GM12878 (cell line): ENCODE measurements at regions not wholly inside any gene's neighbourhood (a gene's known extent, or its start where the extent isn't known, plus 50 kb on each side); places are given as distances from the start of the nearest gene placed in this dataset.

Experiments used
- ATAC-seq: fragments of 200-7000 bp; cut with Tn5 transposase; 3 replicates; pipeline ENCODE4 v1.9.1; 2020; ENCODE audit warnings: mild to moderate bottlenecking, moderate library complexity
- BruUV-seq: library from RNA; stranded (reverse); fragments of 400-500 nt; replicated peaks from 2 replicates; lab custom pipeline; 2021; lab: Mats Ljungman, UMichigan
- CTCF ChIA-PET: fragments of 300-600 bp; sonication (Branson Sonifier 250); formaldehyde crosslinking; extraction: SDS; loops from one replicate; lab custom pipeline; 2021; ENCODE audit warnings: inconsistent platforms; lab: Yijun Ruan, JAX
- POLR2A ChIA-PET: fragments of 350-600 bp; formaldehyde crosslinking; extraction: SDS; loops from one replicate; lab custom pipeline; 2021; ENCODE audit warnings: inconsistent platforms; lab: Charles Lee
- RAD21 ChIA-PET: fragments of 300-600 bp; sonication (Branson Sonifier 250); formaldehyde crosslinking; loops from one replicate; lab custom pipeline; 2023; ENCODE audit warnings: antibody characterized with exemption; ENCODE audit not compliant: unreplicated experiment; lab: Charles Lee
- SMC1A ChIA-PET: fragments of 300-600 bp; sonication (Branson Sonifier 250); formaldehyde crosslinking; loops from one replicate; lab custom pipeline; 2023; ENCODE audit not compliant: unreplicated experiment, uncharacterized antibody; lab: Charles Lee
- DNase-seq: peaks from one replicate; pipeline ENCODE4 v3.0.0-alpha.2; 2011; ENCODE audit warnings: low read depth, low spot score
- FAIRE-seq: peaks from 3 replicates; lab custom pipeline; 2011; peaks lifted over from hg19 to GRCh38; lab: Jason Lieb, UNC
- H2AFZ ChIP-seq: 2 replicates; pipeline ENCODE4 v1.6.0; 2011; ENCODE audit warnings: low read depth, low read length, control low read depth; ENCODE audit not compliant: control insufficient read depth
- H3K27ac ChIP-seq: 2 replicates; pipeline ENCODE4 v1.5.1; 2011; ENCODE audit warnings: control low read depth; ENCODE audit not compliant: control insufficient read depth, insufficient read depth
- H3K27me3 ChIP-seq, 2 experiments: replicated peaks in 1 of 2; 2 replicates each; pipeline versions ENCODE4 v1.6.0 to v1.6.1; 2011; ENCODE audit warnings: low read length in 1 of 2; ENCODE audit not compliant: control insufficient read depth in 2 of 2, insufficient read depth in 2 of 2
- H3K36me3 ChIP-seq, 2 experiments: 2 replicates each; pipeline ENCODE4 v1.5.1; 2011; ENCODE audit warnings: low read length in 1 of 2; ENCODE audit not compliant: control insufficient read depth in 2 of 2, insufficient read depth in 2 of 2
- H3K4me1 ChIP-seq: 2 replicates; pipeline ENCODE4 v1.6.1; 2011; ENCODE audit warnings: mild to moderate bottlenecking, low read length, moderate library complexity, mixed read lengths; ENCODE audit not compliant: control insufficient read depth, insufficient read depth
- H3K4me2 ChIP-seq: 2 replicates; pipeline ENCODE4 v1.6.0; 2011; ENCODE audit warnings: control low read depth; ENCODE audit not compliant: control insufficient read depth, insufficient read depth
- H3K4me3 ChIP-seq: fragments of 200-600 bp; sonication (generic); 2 replicates; pipeline ENCODE4 v1.5.1; 2016
- H3K79me2 ChIP-seq: 2 replicates; pipeline ENCODE4 v1.6.0; 2011; ENCODE audit warnings: low read length; ENCODE audit not compliant: control insufficient read depth, insufficient read depth
- H3K9ac ChIP-seq: 2 replicates; pipeline ENCODE4 v1.8.0; 2011; ENCODE audit warnings: low read length, control low read depth, mixed read lengths; ENCODE audit not compliant: control insufficient read depth, insufficient read depth
- H3K9me3 ChIP-seq: replicated peaks from 3 replicates; pipeline ENCODE4 v1.5.1; 2011; ENCODE audit warnings: mild to moderate bottlenecking, low read length; ENCODE audit not compliant: control insufficient read depth, insufficient read depth
- H4K20me1 ChIP-seq: 2 replicates; pipeline ENCODE4 v1.6.0; 2011; ENCODE audit not compliant: control insufficient read depth, insufficient read depth
- ATF7 ChIP-seq: fragments of 450-650 bp; IDR thresholded peaks from 2 replicates; pipeline ENCODE4 v1.6.1; 2016; ENCODE audit warnings: low read depth, mild to moderate bottlenecking
- CHD2 ChIP-seq: IDR thresholded peaks from 2 replicates; pipeline ENCODE4 v1.6.1; 2011; ENCODE audit warnings: low read depth, low read length, improper control_type of control experiment, borderline replicate concordance
- CUX1 ChIP-seq: IDR thresholded peaks from 2 replicates; pipeline ENCODE4 v1.6.1; 2012; ENCODE audit warnings: improper control_type of control experiment, low read depth, low read length; ENCODE audit not compliant: insufficient replicate concordance
- GABPA ChIP-seq: IDR thresholded peaks from 2 replicates; pipeline ENCODE4 v1.6.1; 2014; ENCODE audit warnings: antibody characterized with exemption, low read depth, mild to moderate bottlenecking, inconsistent platforms
- IKZF1 ChIP-seq: fragments of 450-650 bp; conservative IDR thresholded peaks from 2 replicates; pipeline ENCODE4 v1.6.1; 2017; ENCODE audit warnings: antibody characterized with exemption, mild to moderate bottlenecking
- MEF2A ChIP-seq: IDR thresholded peaks from 2 replicates; pipeline ENCODE4 v1.6.1; 2011; ENCODE audit warnings: low read depth, mild to moderate bottlenecking, low read length, moderate library complexity; ENCODE audit not compliant: insufficient read depth
- POLR2A ChIP-seq: IDR thresholded peaks from 2 replicates; pipeline ENCODE4 v1.6.1; 2011; ENCODE audit warnings: low read depth, mild to moderate bottlenecking, low read length
- WGBS: methylation state at CpG from one replicate; pipeline ENCODE4 v1.1.6; 2016; ENCODE audit warnings: low lambda C conversion rate; ENCODE audit not compliant: insufficient replicate concordance, insufficient coverage; ENCODE audit errors: missing lambda C conversion rate; 5-methylcytosine and 5-hydroxymethylcytosine counted together
- in situ Hi-C: fragments of 300-500 bp; cut with MboI; formaldehyde crosslinking; loops from 9 replicates; pipeline ENCODE4 v1.14.3; 2018; ENCODE audit warnings: mixed read lengths
- intact Hi-C: fragments of 100-400 bp; cut with micrococcal nuclease; formaldehyde crosslinking; loops from one replicate; pipeline ENCODE4 v1.14.2; 2022; ENCODE audit not compliant: unreplicated experiment
- TF ChIP-seq, protein P1 (sequence below): fragments of 450-650 bp; IDR thresholded peaks from 2 replicates; pipeline ENCODE4 v1.6.1; 2016; ENCODE audit warnings: mild to moderate bottlenecking, moderate library complexity, borderline replicate concordance
- TF ChIP-seq, protein P2 (sequence below): fragments of 450-650 bp; IDR thresholded peaks from 2 replicates; pipeline ENCODE4 v1.6.1; 2016; ENCODE audit warnings: mild to moderate bottlenecking

DNA sequence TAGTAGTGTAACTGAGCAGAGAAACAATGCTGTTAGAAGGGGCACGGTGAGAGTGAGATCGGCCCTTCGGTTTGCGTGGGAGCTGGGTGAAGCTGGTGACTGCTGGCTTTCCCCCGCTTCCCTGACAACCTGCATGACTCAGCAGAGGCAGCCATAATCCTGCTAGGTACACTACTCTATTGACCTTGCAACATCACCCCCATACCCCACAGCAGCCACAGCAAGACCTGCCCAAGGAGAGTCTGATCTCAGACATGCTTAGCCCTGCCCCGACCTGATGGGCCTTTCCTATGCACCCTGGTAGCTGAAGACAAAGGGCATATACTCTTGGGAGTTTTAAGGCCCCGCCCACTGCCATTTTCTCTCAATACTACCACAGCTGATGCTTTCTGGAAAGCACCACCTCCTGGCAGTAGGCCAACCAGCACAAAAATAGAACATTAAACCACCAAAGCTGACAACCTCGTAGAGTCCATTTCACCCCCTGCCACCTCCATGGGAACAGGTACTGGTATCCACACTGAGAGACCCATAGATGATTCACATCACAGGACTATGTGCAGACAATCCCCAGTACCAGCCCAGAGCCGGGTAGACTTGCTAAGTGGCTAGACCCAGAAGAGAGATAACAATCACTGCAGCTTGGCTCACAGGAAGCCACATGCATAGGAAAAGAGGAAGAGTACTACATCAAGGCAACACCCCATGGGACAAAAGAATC lies 75.9 kb upstream of the RGS6 start:
- Histone ChIP-seq H3K9ac (no peak overlapping the region; the same call in 1 of the 2 replicates), H3K36me3 (no peaks in the 10 kb centered on the region), H3K4me1 (peaks cover 10% of the 10 kb centered on the region), H3K9me3 (no peaks in the 10 kb centered on the region; the same call in 2 of the 3 replicates), H3K4me2 (peak overlapping the region; percentile 55; the same call in 1 of the 2 replicates), H3K79me2 (no peaks in the 10 kb centered on the region), H2AFZ (peak overlapping the region; percentile 73), H3K4me3 (no peak overlapping the region), H3K27me3 (no peaks in the 10 kb centered on the region), H3K27ac (peak overlapping the region; percentile 58; the same call in 1 of the 2 replicates), H4K20me1 (no peaks in the 10 kb centered on the region)
- DNase-seq (peak; percentile 64), ATAC-seq (peak; percentile 87), FAIRE-seq (no peak)
- CTCF ChIA-PET, result interaction anchor here (0.7 to 6.6 kb wide), 20 partner anchors 18 to 752 kb away, joined by 3 to 88 read pairs (median 5); no protein-coding TSS in a partner anchor
- 12% methylated on average over 9 of the region's 9 CpGs for WGBS
- intact Hi-C loops, result loop anchor here (5.0 to 10.0 kb wide), 5 partner anchors 76 to 714 kb away; partner anchors contain the start of gene RGS6
- in situ Hi-C loops, result no loop called here
- RAD21 ChIA-PET, result interaction anchor here (0.6 to 3.8 kb wide), 19 partner anchors 13 to 719 kb away, joined by 3 to 44 read pairs (median 5); partner anchors contain the start of gene RGS6
- SMC1A ChIA-PET, result interaction anchor here (0.6 to 3.5 kb wide), 27 partner anchors 14 to 751 kb away, joined by 3 to 46 read pairs (median 5); partner anchors contain the start of gene RGS6
- POLR2A ChIA-PET, result interaction anchor here (0.6 to 1.6 kb wide), 5 partner anchors 86 to 620 kb away, joined by 3 read pairs; no protein-coding TSS in a partner anchor
- BruUV-seq, result no TSS peak
- TF ChIP-seq CHD2 (no peak), GABPA (no peak), ATF7 (peak; percentile 48; the same call in 1 of the 2 replicates), CUX1 (no peak), IKZF1 (peak; percentile 77), POLR2A (no peak), MEF2A (0 out of 2 replicates have a peak, but pooled peaks have one; percentile 37)
- TF ChIP-seq, protein P1, sequence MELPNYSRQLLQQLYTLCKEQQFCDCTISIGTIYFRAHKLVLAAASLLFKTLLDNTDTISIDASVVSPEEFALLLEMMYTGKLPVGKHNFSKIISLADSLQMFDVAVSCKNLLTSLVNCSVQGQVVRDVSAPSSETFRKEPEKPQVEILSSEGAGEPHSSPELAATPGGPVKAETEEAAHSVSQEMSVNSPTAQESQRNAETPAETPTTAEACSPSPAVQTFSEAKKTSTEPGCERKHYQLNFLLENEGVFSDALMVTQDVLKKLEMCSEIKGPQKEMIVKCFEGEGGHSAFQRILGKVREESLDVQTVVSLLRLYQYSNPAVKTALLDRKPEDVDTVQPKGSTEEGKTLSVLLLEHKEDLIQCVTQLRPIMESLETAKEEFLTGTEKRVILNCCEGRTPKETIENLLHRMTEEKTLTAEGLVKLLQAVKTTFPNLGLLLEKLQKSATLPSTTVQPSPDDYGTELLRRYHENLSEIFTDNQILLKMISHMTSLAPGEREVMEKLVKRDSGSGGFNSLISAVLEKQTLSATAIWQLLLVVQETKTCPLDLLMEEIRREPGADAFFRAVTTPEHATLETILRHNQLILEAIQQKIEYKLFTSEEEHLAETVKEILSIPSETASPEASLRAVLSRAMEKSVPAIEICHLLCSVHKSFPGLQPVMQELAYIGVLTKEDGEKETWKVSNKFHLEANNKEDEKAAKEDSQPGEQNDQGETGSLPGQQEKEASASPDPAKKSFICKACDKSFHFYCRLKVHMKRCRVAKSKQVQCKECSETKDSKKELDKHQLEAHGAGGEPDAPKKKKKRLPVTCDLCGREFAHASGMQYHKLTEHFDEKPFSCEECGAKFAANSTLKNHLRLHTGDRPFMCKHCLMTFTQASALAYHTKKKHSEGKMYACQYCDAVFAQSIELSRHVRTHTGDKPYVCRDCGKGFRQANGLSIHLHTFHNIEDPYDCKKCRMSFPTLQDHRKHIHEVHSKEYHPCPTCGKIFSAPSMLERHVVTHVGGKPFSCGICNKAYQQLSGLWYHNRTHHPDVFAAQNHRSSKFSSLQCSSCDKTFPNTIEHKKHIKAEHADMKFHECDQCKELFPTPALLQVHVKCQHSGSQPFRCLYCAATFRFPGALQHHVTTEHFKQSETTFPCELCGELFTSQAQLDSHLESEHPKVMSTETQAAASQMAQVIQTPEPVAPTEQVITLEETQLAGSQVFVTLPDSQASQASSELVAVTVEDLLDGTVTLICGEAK, result no peak
- TF ChIP-seq, protein P2, sequence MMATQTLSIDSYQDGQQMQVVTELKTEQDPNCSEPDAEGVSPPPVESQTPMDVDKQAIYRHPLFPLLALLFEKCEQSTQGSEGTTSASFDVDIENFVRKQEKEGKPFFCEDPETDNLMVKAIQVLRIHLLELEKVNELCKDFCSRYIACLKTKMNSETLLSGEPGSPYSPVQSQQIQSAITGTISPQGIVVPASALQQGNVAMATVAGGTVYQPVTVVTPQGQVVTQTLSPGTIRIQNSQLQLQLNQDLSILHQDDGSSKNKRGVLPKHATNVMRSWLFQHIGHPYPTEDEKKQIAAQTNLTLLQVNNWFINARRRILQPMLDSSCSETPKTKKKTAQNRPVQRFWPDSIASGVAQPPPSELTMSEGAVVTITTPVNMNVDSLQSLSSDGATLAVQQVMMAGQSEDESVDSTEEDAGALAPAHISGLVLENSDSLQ, result no peak
